MV-4-11 (cell line): ENCODE measurements at regions not wholly inside any gene's neighbourhood (a gene's known extent, or its start where the extent isn't known, plus 50 kb on each side); places are given as distances from the start of the nearest gene placed in this dataset.
A peak's percentile ranks its signal among the peaks of the same experiment; 100 is the strongest.
"Not testable (repeated sequence)": the region's sequence is repeated elsewhere in the genome, so short reads cannot be mapped to it uniquely, and the experiment has no call there.

Experiments used
- DNase-seq: peaks from one replicate; lab custom pipeline; 2025; lab: John Stamatoyannopoulos, UW

GRCh38 chr4:64727391-64727790, 318.1 kb upstream of the TECRL start:
- not testable (repeated sequence) for DNase-seq

- DNase-seq = no peak
Measured at GRCh38 chr4:64724689-64725088, 315.4 kb upstream of the TECRL start.

- DNase-seq = no peak
Measured at GRCh38 chr4:64721106-64721505, 311.9 kb upstream of the TECRL start.

GRCh38 chr4:64718091-64718490, 308.8 kb upstream of the TECRL start:
- DNase-seq = no peak

- DNase-seq = no peak
Measured at GRCh38 chr4:64715741-64716140, 306.5 kb upstream of the TECRL start.

DNA sequence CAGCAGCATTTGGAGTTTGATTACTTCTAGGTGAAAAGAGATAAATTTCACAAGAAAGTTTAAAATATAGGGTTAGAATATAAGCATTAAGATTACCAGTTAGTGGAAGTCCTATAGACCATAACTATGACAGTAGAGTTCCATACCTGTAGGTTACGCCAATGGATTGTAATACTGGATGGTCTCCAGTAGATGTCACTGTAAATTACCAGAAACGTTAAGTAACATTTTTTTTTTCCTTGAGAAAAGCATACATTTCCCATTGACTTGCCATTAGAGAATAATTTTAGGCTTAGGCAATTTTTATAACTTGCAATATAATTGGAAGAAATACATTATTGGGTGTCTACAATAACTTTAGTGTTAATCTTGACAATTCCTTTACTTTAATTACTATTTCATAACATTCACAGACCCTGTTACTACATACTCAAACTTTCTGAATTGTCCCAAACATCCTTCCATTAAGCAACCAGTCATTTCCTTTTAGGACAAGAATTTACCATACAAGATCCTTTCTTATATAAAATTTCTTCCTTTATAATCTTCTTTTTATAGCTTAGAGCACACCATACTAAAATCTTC, 304.1 kb upstream of the TECRL start:
- DNase-seq = peak; percentile 3

GRCh38 chr4:64712590-64712989, 303.3 kb upstream of the TECRL start:
- DNase-seq = no peak

DNA sequence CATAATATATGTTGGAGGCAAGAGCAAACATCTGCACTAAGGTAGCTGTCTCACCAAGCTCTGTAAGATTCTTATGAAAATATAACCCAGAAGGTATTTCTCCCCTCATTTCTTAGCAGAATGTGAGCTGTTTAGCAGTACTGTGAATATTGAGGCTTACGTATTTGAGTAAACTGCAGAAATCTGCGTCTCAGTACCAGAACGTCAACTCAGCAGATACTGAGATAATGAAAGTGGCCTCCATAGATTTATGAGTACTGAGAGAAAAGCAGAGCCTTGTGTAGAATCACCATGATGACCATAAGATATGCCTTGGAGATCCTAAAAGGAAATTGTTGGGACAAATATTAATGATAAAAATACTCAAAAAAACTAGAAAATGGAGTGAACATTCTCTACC, 296.7 kb upstream of the TECRL start:
- no peak for DNase-seq

- no peak for DNase-seq
Measured at GRCh38 chr4:64698171-64698570, 288.9 kb upstream of the TECRL start.

GRCh38 chr4:64682946-64683345, 273.7 kb upstream of the TECRL start:
- DNase-seq = no peak

- no peak for DNase-seq
Measured at GRCh38 chr4:64682481-64682880, 273.2 kb upstream of the TECRL start.

- not testable (repeated sequence) for DNase-seq
Measured at GRCh38 chr4:64673121-64673520, 263.9 kb upstream of the TECRL start.

DNA sequence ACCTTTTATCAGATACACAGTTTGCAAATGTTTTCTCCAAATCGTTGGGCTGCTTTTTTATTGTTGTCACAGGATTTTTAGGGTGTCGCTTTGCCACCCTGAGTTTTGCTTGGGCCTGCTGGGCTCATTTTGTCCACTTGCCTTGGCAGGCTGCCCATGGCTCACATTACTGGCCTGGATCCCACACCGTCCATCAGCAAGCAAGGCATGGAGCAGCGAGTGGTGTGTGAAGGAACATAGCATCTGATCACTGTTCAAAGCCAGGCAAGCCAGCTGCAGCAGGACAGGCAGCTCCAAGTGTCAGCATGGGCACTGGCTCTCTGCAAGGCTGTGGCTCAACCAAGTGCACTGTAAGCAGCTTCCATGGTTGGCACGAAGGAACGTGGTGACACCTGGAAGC, 261.4 kb upstream of the TECRL start:
- DNase-seq = no peak

DNA sequence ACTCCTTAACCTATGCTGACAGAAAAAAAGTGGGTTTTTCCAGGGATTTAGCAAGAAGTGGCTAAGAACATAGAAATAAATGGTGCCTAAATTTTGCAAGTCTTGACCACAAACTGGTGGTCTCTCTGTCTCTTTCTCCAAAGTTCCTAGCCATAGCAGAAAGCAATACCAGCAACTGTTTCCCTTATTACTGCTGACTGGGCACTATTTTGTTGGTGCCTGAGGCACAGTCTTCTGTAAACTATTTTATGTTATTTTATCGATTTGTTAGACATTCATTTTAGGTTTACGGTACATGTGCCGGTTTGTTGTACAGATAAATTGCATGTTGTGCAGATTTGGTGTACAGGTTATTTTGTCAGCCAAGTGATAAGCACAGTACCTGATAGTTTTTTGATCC, 234.6 kb upstream of the TECRL start:
- no peak for DNase-seq

DNA sequence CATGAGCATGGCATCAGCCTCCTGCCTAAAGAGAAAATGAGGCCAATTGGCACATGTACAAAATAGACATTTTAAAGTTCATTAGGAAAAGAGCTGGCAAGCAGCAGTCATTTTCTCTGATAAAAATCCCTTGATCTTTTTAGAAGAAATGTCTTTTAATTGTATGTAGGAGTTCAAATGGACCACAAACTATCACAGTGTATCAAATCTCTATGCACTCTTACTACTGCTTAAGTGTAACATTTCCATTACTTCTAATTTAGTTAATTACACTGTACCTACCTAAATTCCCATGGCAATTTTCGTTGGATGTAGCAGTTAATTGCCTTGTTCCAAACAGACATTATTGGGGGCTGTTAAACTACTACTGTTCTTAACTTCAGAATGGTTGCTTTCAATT, 233.7 kb upstream of the TECRL start:
- DNase-seq = no peak

DNA sequence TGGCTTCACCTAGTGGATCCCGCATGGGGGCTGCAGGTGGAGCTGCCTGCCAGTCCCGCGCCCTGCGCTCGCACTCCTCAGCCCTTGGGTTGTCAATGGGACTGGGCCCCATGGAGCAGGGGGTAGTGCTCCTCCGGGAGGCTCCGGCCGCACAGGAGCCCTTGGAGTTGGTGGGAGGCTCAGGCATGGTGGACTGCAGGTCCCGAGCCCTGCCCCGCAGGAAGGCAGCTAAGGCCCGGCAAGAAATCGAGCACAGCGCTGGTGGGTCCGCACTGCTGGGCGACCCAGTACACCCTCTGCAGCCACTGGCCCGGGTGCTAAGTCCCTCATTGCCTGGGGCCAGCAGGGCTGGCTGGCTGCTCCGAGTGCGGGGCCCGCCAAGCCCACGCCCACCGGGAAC, 231.2 kb upstream of the TECRL start:
- DNase-seq = not testable (repeated sequence)

- DNase-seq = no peak
Measured at GRCh38 chr4:64625438-64625837, 216.2 kb upstream of the TECRL start.

- no peak for DNase-seq
Measured at GRCh38 chr4:64617800-64618199, 208.6 kb upstream of the TECRL start.

- no peak for DNase-seq
Measured at GRCh38 chr4:64614276-64614675, 205.0 kb upstream of the TECRL start.

DNA sequence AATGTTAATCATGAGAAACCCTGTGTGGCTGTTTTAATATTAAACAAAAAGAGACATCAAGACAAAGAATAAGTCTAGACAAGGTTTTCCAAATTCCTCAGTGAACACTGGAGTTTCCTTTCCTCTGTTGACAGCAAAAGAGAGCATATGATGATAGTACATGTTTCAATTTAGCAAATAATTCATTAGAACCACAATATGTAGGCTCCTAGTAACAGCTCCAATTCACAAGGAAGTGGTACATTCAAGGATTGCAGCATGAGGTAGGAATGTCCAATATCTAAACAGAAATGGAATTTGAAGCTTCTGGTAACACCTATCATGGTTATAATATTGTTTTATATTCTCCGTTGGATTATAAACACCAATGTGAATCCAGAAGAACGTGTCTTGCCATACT, 203.8 kb upstream of the TECRL start:
- no peak for DNase-seq

- DNase-seq = no peak
Measured at GRCh38 chr4:64598066-64598465, 188.8 kb upstream of the TECRL start.

DNA sequence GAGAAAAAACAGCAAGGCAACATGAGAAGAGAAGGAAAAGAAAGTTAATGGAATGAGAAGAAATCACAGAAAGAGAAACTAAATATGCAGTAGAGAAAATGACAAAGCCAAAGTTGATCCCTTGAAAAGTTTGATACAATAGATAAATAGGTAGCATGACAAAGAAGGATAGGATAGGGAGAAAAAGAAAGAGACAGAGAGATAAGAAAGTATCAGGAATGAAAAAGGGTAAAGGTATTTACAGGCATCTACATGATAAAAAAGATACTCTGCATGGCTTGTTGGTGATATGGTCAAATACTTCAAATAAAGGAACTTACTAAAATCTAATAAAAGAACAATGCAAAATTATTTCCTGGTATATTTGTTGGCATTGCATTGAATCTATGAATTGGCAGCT, 185.5 kb upstream of the TECRL start:
- DNase-seq = no peak

- DNase-seq = no peak
Measured at GRCh38 chr4:64588507-64588906, 179.3 kb upstream of the TECRL start.

DNA sequence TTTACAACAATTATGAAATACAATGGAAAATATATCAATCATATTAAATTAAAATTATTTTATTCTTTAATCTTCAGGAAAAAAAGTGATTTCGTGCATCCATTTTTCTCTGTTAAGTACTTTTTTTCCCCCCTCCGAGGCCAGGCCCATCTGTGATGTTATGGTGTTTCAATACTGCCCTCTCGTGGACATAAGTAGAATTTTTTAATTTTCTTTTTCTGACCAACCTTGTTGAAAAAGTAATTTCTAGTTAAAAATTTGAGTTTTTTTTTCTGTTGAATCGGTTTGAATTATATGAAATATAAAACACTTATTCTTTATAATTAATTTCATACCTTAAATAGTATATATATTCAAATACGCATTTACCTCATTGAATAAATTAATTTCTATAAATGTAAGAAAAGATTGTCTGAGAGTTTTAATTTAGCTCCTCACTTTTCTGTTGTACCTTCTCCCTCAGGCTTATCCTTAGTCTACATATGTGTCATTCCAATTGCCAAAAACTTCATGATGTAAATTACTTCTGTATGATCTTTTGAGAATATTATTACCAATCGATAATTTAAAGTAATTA, 175.8 kb upstream of the TECRL start:
- DNase-seq = peak; percentile 46
